Stimulated activated CD4-positive, alpha-beta T cell treated with anti-CD3 and anti-CD28 coated beads, Interleukin-4, amount 100 ng/mL, for 1 hour (primary cell): ENCODE measurements at regions not wholly inside any gene's neighbourhood (a gene's known extent, or its start where the extent isn't known, plus 50 kb on each side); places are given as distances from the start of the nearest gene placed in this dataset.

ENCODE experiments used
- DNase-seq: peaks from one replicate; pipeline ENCODE4 v3.0.0-alpha.2; 2020

DNA sequence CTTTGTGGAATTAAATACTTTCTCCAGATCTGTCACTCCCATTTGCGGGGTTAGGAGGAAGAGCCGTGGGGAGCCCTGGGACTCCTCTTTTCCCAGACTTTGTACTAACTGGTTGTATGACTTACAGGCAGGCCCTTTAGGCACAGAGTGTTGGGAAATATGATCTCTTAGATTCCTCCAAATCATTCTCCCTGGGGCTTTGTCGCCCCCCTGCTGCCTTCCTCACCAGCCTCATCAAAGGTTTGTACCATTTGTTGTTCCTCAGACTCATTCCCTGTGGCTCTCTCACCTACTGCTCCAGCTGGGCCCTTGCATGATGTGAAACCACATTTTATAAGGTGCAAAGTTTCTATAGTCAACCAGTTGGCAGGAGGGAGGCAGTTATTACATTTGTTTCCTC is 56.4 kb downstream of the CRYGS start:
- DNase-seq = no peak

GRCh38 chr3:186487037-186487436 is 57.1 kb downstream of the CRYGS start:
- no peak for DNase-seq

DNA sequence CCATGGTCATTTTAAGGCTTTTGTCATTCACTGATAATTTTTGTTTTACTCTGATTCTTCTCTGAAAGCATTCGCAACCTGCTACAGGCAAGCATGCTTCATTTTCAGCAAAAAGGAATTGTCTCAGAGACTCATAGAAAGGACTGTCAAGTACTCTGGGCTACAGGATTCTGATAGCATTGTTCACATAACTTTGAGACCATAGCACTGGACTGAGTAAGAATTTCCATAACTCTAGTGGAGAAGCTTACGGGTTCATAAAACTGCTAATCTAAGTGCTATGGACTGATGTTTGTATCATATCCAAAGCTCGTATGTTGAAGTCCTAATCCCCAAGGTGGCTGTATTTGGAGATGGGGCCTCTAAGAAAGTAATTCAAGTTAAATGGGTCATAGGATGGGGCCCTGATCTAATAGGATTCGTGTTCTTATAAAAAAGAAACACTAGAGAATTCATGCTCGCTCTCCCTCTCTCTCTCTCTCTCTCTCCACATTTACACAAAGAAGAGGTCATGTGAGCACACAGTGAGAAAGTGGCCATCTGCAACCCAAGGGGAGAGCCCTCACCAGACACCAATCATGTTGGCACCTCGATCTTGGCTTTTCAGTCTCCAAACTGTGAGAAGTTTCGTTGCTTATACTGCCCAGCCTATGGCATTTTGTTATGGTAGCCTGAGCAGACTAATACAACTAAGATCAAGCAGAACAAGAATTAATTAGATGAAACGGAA is 60.4 kb downstream of the CRYGS start:
- no peak for DNase-seq

DNA sequence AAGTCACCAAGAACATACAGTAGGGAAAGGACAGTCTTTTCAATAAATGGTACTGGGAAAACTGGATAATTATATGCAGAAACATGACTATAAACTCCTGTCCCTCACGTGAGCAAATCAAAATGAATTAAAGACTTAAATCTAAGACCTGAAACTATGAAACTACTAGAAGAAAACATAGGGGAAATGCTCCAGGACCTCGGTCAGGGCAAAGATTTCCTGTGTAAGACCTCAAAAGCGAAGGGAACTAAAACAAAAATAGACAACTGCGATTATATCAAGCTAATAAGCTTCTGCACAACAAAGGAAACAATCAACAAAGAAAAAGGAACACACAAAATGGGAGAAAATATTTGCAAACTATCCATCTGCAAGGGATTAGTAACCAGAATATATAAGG is 62.7 kb downstream of the CRYGS start:
- no peak for DNase-seq

DNA sequence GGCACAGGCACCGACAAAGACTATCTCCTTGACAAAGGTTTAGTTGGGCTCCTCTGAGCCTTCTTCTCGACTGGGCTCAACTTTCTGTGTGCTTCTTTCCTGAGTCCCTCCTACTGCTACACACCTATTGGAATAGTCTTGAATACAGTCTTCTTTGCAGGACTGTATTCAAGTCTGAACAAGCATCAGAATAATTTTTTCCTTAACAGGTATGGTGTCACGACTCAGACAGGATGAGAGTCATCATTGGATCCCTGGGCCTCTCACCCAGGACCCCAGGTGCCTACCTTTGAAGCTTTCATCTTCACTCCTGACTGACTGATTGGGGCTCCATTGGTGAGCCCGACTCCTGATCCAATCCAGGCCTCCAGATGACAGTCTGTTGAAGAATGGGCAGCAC is 66.3 kb downstream of the CRYGS start:
- no peak for DNase-seq

DNA sequence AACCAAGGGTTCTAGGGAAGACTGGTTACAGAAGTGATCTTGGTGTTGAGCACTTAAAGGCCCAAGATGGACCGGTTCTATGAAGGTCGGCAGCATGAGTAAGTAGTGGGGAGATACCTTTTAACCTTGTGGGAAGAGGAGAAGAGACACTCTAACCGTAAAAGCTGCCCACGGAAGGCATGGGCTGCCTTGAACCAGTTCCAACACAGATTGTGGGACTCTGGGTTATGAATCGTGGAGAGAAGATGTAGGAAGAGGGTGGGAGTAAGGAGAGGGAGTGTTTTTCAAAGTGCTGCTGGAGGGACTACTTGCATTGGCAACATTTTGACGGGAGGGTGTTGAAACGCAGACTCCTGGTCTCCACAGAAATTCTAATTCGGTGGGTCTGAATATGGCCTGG is 67.1 kb downstream of the CRYGS start:
- no peak for DNase-seq

GRCh38 chr3:186476541-186476940 is 67.6 kb downstream of the CRYGS start:
- no peak for DNase-seq

DNA sequence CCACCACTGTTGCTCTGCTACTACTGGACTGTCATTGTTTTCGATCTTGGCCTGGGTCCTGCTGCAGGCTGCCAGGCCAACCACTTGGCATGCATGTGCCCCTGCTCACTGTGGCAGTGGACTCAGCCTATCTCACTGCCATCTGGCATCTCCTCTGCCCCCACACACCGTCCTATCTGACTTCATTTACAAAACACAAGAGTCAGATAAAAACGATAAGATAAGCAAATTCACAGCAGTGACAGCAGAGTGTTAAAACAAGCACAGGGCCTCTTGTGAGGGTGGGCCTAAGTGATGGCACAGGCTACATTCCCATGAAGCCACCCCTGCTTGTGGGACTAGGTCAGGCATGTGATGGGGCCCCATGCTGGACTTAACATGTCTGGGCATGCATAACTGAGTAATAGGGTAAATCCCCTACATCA is 68.1 kb downstream of the CRYGS start:
- DNase-seq = no peak

- DNase-seq = no peak
Observed at GRCh38 chr3:186473166-186473565, 71.0 kb downstream of the CRYGS start.

DNA sequence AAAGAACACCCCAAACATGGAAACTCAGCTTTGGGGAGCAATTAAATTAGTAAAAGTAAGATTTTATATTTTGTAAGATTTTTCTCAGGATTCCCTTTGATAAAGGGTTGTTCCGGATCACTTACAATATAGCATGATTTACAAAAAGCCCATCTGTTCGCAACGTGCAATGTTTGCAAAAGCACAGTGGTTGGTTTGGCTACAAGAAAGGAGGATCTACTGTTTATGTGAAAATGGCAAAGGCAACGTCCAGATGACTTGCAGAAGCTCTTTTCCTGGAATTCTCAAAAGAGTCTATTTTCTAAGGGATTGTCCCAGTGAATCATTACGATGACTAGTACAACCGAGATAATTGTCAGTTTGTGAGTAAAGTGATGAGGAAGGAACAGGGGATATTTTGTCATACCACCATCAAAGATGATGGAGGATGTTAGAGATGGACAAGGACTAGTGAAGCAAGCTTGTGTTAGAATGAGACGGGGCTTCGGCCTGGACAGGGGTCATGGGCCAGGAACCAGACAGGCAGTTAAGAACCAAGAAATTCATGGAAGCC is 71.6 kb downstream of the CRYGS start:
- no peak for DNase-seq

GRCh38 chr3:186471771-186472170 is 72.4 kb downstream of the CRYGS start:
- DNase-seq = no peak

- no peak for DNase-seq
Observed at GRCh38 chr3:186469525-186469924, 74.7 kb downstream of the CRYGS start.

- DNase-seq = no peak
Observed at GRCh38 chr3:186467969-186468368, 76.2 kb downstream of the CRYGS start.

DNA sequence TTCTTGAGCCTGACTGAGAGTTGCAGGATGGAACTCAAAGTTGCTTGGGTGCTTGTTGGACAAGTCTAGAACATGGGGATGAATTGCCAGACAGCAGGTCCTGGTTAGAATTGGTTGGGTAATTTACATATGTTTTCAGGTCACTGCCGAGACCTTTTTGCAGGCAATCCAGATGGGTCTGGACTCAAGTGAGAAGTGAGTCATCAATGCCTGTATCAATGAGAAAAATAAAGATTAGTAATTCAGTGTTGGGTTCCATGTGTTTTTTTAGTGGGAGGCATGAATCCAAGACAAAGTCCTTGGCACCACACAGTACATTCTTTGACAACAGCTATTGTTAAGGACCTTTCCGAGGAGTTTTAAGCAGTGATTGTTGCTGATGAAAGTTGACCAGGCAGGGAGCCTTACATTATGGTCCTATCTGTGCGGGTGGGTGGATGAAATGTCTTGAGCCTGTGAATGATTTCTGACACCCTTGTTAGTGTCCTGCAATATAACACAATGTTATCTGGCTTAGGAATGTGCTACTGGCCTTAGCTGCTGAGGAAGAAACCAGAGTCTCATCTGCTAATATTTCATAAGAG is 77.7 kb downstream of the CRYGS start:
- DNase-seq = no peak

DNA sequence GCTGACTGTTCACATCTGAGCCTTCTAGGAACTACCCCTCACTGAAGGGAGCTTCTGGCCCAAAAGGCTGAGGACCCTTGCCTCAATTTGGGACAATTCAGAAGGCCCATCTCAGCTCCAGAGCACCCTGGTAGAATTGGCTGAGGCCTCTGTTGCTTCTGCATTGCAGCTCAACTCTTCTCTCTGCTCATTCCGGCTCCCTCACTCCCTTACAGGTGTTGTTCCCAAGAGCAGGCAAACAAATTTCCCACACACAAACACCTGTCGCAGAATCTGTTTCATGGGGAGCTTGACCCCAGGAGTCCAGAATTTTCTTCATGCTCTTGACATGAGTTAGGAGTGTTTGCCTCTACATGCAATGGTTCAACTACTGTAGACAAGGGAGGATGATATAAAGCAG is 78.7 kb downstream of the CRYGS start:
- no peak for DNase-seq

DNA sequence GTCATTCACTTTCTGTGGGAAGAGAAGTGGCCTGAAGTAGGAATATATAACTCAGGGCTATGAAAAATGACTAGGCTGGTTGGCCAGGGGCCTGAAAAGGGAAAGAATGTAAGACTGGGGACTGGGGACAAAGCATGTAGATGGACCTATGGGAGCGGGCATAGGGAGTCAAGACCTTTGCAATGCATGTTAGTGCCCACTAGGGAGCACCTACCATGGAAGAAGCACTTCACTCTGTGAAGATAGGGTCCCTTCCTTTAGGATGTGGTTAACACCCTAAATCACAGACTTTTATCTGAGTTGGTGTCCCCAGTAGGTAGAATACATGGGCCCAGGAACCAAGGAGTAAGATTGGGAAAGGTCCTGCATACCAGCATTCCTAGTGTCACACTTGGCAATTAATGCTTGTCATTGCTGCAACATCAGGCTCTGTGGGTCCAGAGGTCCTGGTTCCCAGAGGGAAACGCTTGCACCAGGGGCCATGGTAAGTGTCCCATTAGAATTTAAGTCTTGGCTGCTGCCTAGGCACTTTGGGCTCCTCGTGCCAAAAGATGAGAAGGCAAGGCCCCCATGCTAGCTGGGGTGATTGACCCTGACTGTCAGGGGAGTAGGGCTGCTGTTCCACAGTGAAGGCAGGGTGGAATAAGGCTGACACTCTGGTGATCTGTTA is 79.6 kb downstream of the CRYGS start:
- no peak for DNase-seq

DNA sequence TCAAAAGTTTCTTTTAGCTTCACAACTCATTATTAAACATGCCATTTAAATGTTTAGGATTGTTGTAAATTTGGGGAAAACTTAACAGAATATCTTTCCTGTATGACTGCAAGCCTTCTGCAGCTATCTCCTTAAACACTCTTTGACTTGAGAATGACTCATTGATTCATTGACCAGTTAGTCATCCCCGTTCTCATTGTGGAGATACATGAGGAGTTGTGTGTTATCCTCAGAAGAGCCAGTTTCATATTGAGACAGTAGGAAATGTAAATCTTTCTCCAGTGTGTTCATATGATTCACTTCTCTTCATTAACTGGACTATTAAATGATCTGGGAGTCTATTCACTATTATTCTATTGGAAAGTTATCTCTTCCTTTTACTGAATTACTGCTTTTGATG is 83.0 kb downstream of the CRYGS start:
- no peak for DNase-seq

- DNase-seq = no peak
Observed at GRCh38 chr3:186459108-186459467, 85.1 kb downstream of the CRYGS start.

DNA sequence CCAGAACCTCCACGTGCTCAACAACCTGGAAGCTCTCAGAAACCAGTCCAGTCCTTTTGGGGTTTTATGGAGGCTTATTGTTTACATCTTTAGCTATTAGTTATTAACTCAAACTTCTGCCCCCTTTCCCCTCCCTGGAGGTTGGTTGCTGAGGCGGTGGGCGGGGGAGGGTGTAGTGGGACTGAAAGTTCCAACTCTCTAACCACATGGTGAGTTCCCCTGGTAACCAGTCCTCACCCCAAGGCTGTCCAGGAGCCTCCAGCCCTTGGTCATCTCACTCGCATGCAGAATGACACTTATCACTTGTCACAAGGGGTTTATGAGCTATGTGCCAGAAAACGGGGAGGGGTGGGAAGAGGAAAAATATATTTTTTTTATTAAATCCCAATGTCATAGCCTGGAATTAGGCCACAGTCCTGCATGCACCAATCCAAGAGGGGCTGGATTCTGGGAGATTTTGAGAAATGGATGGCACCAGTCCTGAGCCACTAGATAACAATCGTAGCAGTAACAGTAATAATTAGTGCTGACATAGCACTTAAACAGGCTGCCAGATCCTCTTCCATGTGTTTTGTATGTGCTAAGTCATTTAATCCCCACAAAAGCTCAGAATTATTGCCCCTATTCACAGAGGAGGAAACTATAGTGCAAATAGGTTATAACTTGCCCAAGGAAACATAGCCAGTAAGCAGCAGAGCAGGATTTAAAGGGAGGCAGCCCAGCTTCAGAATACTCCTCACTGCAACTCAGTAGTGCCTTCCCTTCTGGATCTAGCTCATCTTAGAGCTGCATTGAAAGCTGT is 85.7 kb downstream of the CRYGS start:
- DNase-seq = no peak

DNA sequence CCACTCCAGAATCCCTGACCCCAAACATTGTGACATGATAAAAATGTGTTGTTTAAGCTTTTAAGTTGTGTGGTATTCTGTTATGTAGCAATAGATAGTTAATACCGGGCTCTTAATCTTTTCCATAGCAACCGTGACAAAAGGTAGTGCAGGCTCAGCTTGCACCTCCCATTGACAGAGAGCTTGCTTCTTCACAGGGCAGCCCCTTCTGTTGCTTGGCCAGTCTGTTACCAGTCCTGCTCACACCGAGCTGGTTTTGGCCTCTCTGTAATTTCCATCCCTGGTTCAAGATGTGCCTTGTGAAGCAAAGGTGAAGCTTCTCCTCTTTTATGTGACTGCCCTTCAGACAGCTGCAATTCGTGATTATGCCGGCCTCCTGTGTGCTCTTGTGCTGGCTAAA is 86.9 kb downstream of the CRYGS start:
- no peak for DNase-seq

DNA sequence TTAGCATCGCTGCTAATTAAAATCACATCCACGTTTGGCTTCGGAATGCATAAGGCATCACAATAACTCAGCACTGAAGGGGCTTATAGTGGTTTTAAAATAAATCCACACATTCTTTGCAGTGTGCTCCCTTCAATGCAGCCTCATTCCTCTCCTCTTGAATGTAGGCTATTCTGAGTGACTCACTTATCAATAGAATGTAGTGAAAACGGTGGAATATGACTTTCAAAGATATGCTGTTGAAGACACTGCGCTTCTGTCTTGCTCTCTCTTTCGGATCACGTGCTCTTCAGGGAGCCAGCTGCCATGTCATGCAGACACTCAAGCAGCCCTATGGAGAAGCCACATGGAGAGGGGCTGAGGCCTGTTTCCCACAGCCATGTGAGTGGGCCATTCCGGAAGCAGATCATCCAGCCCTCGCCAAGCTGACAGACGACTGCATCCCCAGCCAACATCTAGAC is 87.4 kb downstream of the CRYGS start:
- DNase-seq = no peak

DNA sequence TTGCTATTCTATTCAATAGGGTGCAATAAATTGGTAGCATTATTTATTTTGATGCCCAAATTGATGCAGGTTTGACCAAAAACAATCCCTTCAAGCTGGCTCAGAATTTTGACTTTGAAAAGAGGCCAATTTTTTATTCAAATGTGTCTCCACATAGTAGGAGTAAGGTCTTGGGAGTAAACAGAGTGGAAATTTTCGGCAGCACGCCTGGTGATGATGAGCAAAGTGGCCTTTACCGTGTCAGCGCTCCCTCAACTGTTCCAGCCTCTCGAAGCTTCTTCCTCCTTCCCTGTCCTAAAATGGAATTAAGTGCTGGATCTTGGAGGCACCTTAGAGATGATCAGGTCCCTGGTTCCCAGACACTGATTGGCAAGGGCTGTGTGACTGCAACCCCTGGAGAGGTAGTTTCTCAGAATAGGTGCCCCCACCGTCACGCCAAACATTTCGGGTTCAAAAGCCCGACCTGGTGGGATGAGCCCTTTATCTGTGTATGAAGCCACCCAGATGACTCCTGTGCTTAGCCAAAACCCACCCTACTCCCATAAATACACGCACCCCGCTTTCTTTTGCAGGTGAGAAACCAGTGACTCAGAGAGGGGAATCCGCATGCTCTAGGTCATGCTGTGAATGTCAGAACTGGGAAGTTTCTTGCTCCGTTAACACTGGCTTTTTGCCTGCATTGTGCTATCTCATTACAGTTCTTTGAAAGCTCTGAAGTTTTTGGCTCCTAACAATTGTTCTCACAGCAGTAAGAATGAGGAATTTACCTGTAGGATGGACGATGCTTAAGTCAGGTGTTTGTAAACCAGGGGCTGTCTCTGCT is 89.1 kb downstream of the CRYGS start:
- no peak for DNase-seq
